IPS-11a (cell line): ENCODE measurements at regions not wholly inside any gene's neighbourhood (a gene's known extent, or its start where the extent isn't known, plus 50 kb on each side); places are given as distances from the start of the nearest gene placed in this dataset.

Experiments
- H3K4me3 ChIP-seq: one replicate; pipeline ENCODE4 v1.5.1; 2013; ENCODE audit warnings: low read depth, low read length, control low read depth

- H3K4me3 ChIP-seq: no peak overlapping the region
Observed at GRCh38 chr1:87437663-87438295, 109.1 kb downstream of the LMO4 start.

GRCh38 chr1:87439821-87440220, 111.1 kb downstream of the LMO4 start:
- H3K4me3 ChIP-seq: no peak overlapping the region

GRCh38 chr1:87449348-87449963, 120.8 kb downstream of the LMO4 start:
- H3K4me3 ChIP-seq: no peak overlapping the region

- H3K4me3 ChIP-seq: no peak overlapping the region
Observed at GRCh38 chr1:87450136-87450535, 121.5 kb downstream of the LMO4 start.

GRCh38 chr1:87450615-87451209, 122.0 kb downstream of the LMO4 start:
- H3K4me3 ChIP-seq: no peak overlapping the region

- no peak overlapping the region for H3K4me3 ChIP-seq
Observed at GRCh38 chr1:87451229-87451920, 122.7 kb downstream of the LMO4 start.

GRCh38 chr1:87452648-87453047, 124.0 kb downstream of the LMO4 start:
- H3K4me3 ChIP-seq: no peak overlapping the region

GRCh38 chr1:87457408-87457807, 128.7 kb downstream of the LMO4 start:
- no peak overlapping the region for H3K4me3 ChIP-seq

GRCh38 chr1:87462894-87463293, 134.2 kb downstream of the LMO4 start:
- H3K4me3 ChIP-seq: no peak overlapping the region

- no peak overlapping the region for H3K4me3 ChIP-seq
Observed at GRCh38 chr1:87464022-87464490, 135.4 kb downstream of the LMO4 start.

- no peak overlapping the region for H3K4me3 ChIP-seq
Observed at GRCh38 chr1:87466621-87467020, 137.9 kb downstream of the LMO4 start.

GRCh38 chr1:87472716-87473115, 144.0 kb downstream of the LMO4 start:
- H3K4me3 ChIP-seq: no peak overlapping the region

- H3K4me3 ChIP-seq: no peak overlapping the region
Observed at GRCh38 chr1:87473203-87473661, 144.6 kb downstream of the LMO4 start.

- no peak overlapping the region for H3K4me3 ChIP-seq
Observed at GRCh38 chr1:87474098-87474497, 145.4 kb downstream of the LMO4 start.

GRCh38 chr1:87478231-87478630, 149.6 kb downstream of the LMO4 start:
- H3K4me3 ChIP-seq: no peak overlapping the region

- H3K4me3 ChIP-seq: no peak overlapping the region
Observed at GRCh38 chr1:87495147-87495546, 166.5 kb downstream of the LMO4 start.

- no peak overlapping the region for H3K4me3 ChIP-seq
Observed at GRCh38 chr1:87495870-87496269, 167.2 kb downstream of the LMO4 start.

- no peak overlapping the region for H3K4me3 ChIP-seq
Observed at GRCh38 chr1:87497380-87498203, 168.9 kb downstream of the LMO4 start.

- no peak overlapping the region for H3K4me3 ChIP-seq
Observed at GRCh38 chr1:87501738-87502137, 173.1 kb downstream of the LMO4 start.

- H3K4me3 ChIP-seq: no peak overlapping the region
Observed at GRCh38 chr1:87505391-87505983, 176.8 kb downstream of the LMO4 start.
